H9 (cell line): ENCODE measurements at regions not wholly inside any gene's neighbourhood (a gene's known extent, or its start where the extent isn't known, plus 50 kb on each side); places are given as distances from the start of the nearest gene placed in this dataset.

Experiments
- DNase-seq: peaks from one replicate; pipeline ENCODE4 v3.0.0-alpha.2; 2017
- H2AFZ ChIP-seq: one replicate; pipeline ENCODE4 v1.6.1; 2013; ENCODE audit warnings: mild to moderate bottlenecking, low read length, control low read depth, moderate library complexity
- H2AK5ac ChIP-seq: 2 replicates; pipeline ENCODE4 v1.6.1; 2013; ENCODE audit warnings: low read length, control low read depth, mixed read lengths; ENCODE audit not compliant: insufficient read length
- H2BK120ac ChIP-seq: one replicate; pipeline ENCODE4 v1.6.1; 2013; ENCODE audit warnings: low read depth, mild to moderate bottlenecking, low read length, control low read depth, inconsistent platforms; ENCODE audit not compliant: poor library complexity, severe bottlenecking
- H2BK12ac ChIP-seq: 2 replicates; pipeline ENCODE4 v1.6.1; 2013; ENCODE audit warnings: low read length, control low read depth, mixed read lengths, low read depth; ENCODE audit not compliant: insufficient read length
- H2BK15ac ChIP-seq: 2 replicates; pipeline ENCODE4 v1.6.1; 2013; ENCODE audit warnings: low read depth, low read length, control low read depth
- H2BK20ac ChIP-seq: one replicate; pipeline ENCODE4 v1.6.1; 2013; ENCODE audit warnings: low read depth, mild to moderate bottlenecking, low read length, control low read depth, inconsistent platforms; ENCODE audit not compliant: poor library complexity, severe bottlenecking
- H2BK5ac ChIP-seq: 2 replicates; pipeline ENCODE4 v1.6.1; 2013; ENCODE audit warnings: low read length, control low read depth, mixed read lengths; ENCODE audit not compliant: insufficient read length
- H3K14ac ChIP-seq: 2 replicates; pipeline ENCODE4 v1.6.1; 2013; ENCODE audit warnings: low read length, control low read depth; ENCODE audit not compliant: insufficient read depth
- H3K18ac ChIP-seq: 2 replicates; pipeline ENCODE4 v1.6.1; 2013; ENCODE audit warnings: low read depth, mild to moderate bottlenecking, mixed read lengths, low read length, control low read depth; ENCODE audit not compliant: insufficient read length
- H3K23ac ChIP-seq: 2 replicates; pipeline ENCODE4 v1.6.1; 2013; ENCODE audit warnings: low read length, control low read depth, mixed read lengths, low read depth; ENCODE audit not compliant: insufficient read length
- H3K23me2 ChIP-seq: 2 replicates; pipeline ENCODE4 v1.6.1; 2013; ENCODE audit warnings: low read depth, mild to moderate bottlenecking, mixed read lengths, low read length, control low read depth; ENCODE audit not compliant: insufficient read length, poor library complexity, severe bottlenecking
- H3K27ac ChIP-seq: 2 replicates; pipeline ENCODE4 v1.5.1; 2013; ENCODE audit warnings: low read length, control low read depth, mixed read lengths, low read depth; ENCODE audit not compliant: insufficient read length
- H3K27me3 ChIP-seq: 2 replicates; pipeline ENCODE4 v1.6.1; 2013; ENCODE audit warnings: low read length, control low read depth, inconsistent platforms; ENCODE audit not compliant: insufficient read depth
- H3K4ac ChIP-seq: 2 replicates; pipeline ENCODE4 v1.6.1; 2013; ENCODE audit warnings: low read depth, mild to moderate bottlenecking, control low read depth, inconsistent platforms, low read length, moderate library complexity
- H3K4me1 ChIP-seq: 2 replicates; pipeline ENCODE4 v1.6.1; 2013; ENCODE audit warnings: low read length, control low read depth, inconsistent platforms; ENCODE audit not compliant: insufficient read depth
- H3K4me2 ChIP-seq: 2 replicates; pipeline ENCODE4 v1.6.1; 2013; ENCODE audit warnings: low read length, control low read depth, mixed read lengths; ENCODE audit not compliant: insufficient read length, insufficient read depth
- H3K56ac ChIP-seq: 2 replicates; pipeline ENCODE4 v1.6.1; 2013; ENCODE audit warnings: low read depth, mild to moderate bottlenecking, mixed read lengths, low read length, control low read depth; ENCODE audit not compliant: insufficient read length
- H3K79me1 ChIP-seq: 2 replicates; pipeline ENCODE4 v1.6.1; 2013; ENCODE audit warnings: low read depth, mild to moderate bottlenecking, moderate library complexity, low read length, control low read depth, inconsistent platforms; ENCODE audit not compliant: insufficient read depth, poor library complexity, severe bottlenecking
- H3K79me2 ChIP-seq: 2 replicates; pipeline ENCODE4 v1.6.1; 2013; ENCODE audit warnings: low read length, control low read depth, inconsistent platforms; ENCODE audit not compliant: insufficient read depth
- H3K9ac ChIP-seq: 2 replicates; pipeline ENCODE4 v1.6.1; 2013; ENCODE audit warnings: low read length, control low read depth, mixed read lengths; ENCODE audit not compliant: insufficient read length; ENCODE audit errors: extremely low read depth
- H3K9me3 ChIP-seq: one replicate; pipeline ENCODE4 v1.6.1; 2013; ENCODE audit warnings: low read depth, low read length, inconsistent platforms; ENCODE audit not compliant: control insufficient read depth
- H3T11ph ChIP-seq: one replicate; pipeline ENCODE4 v1.6.1; 2013; ENCODE audit warnings: mild to moderate bottlenecking, low read length, control low read depth, inconsistent platforms
- H4K20me1 ChIP-seq: one replicate; pipeline ENCODE4 v1.6.1; 2013; ENCODE audit not compliant: control insufficient read depth, insufficient read length, insufficient read depth
- H4K5ac ChIP-seq: 2 replicates; pipeline ENCODE4 v1.6.1; 2013; ENCODE audit warnings: low read depth, mild to moderate bottlenecking, mixed read lengths, low read length, control low read depth; ENCODE audit not compliant: insufficient read length
- H4K8ac ChIP-seq: replicated peaks from 2 replicates; pipeline ENCODE4 v1.6.1; 2013; ENCODE audit warnings: low read length, control low read depth, mixed read lengths, low read depth; ENCODE audit not compliant: insufficient read length
- H4K91ac ChIP-seq: 2 replicates; pipeline ENCODE4 v1.6.1; 2013; ENCODE audit warnings: low read depth, mild to moderate bottlenecking, moderate library complexity, mixed read lengths, low read length, control low read depth; ENCODE audit not compliant: insufficient read length
- H3K27ac Mint-ChIP-seq, 3 experiments: 2 replicates in 2 of 3; 3 replicates in 1 of 3; pipeline ENCODE4 v1.8.0; 2020 to 2021; ENCODE audit warnings: mixed read lengths in 3 of 3, mild to moderate bottlenecking in 1 of 3, moderate library complexity in 1 of 3
- H3K27me3 Mint-ChIP-seq: 2 replicates; pipeline ENCODE4 v1.8.0; 2021; ENCODE audit warnings: low read depth, mild to moderate bottlenecking, moderate library complexity, mixed read lengths
- H3K36me3 Mint-ChIP-seq, 3 experiments: 2 replicates in 2 of 3; 3 replicates in 1 of 3; pipeline ENCODE4 v1.8.0; 2020 to 2021; ENCODE audit warnings: low read depth in 3 of 3, mixed read lengths in 3 of 3; ENCODE audit not compliant: insufficient read depth in 1 of 3
- H3K4me1 Mint-ChIP-seq, 2 experiments: 2 replicates each; pipeline ENCODE4 v1.8.0; 2020; ENCODE audit warnings: mixed read lengths in 2 of 2
- H3K4me3 Mint-ChIP-seq, 2 experiments: 2 replicates in 1 of 2; 3 replicates in 1 of 2; pipeline ENCODE4 v1.8.0; 2020 to 2021; ENCODE audit warnings: mild to moderate bottlenecking in 2 of 2, mixed read lengths in 2 of 2, moderate library complexity in 1 of 2
- H3K9me3 Mint-ChIP-seq, 2 experiments: 2 replicates in 1 of 2; 3 replicates in 1 of 2; pipeline ENCODE4 v1.8.0; 2020; ENCODE audit warnings: mild to moderate bottlenecking in 2 of 2, mixed read lengths in 2 of 2, moderate library complexity in 1 of 2
- CTCF ChIP-seq: fragments of 200-600 bp; sonication (generic); conservative IDR thresholded peaks from 3 replicates; pipeline ENCODE4 v1.8.0; 2021; ENCODE audit warnings: antibody characterized with exemption, mild to moderate bottlenecking
- WGBS: extraction: QIAGEN DNeasy Blood & Tissue Kit; methylation state at CpG from one replicate; pipeline ENCODE4 v1.1.7; 2013; ENCODE audit warnings: missing lambda C conversion rate, low lambda C conversion rate, mixed read lengths; ENCODE audit not compliant: insufficient read length; ENCODE audit errors: extremely low coverage; 5-methylcytosine and 5-hydroxymethylcytosine counted together

GRCh38 chr18:6650747-6651146 is 78.8 kb upstream of the ARHGAP28 start:
- Mint-ChIP-seq H3K4me1 (peaks cover 13 to 22% of the 10 kb centered on the region in 2 experiments), H3K4me3 (no peak overlapping the region), H3K27ac (no peak overlapping the region), H3K9me3 (no peaks in the 10 kb centered on the region), H3K27me3 (peaks cover 3% of the 10 kb centered on the region; the same call in 1 of the 2 replicates), H3K36me3 (no peaks in the 10 kb centered on the region)
- Histone ChIP-seq H3K14ac (no peak overlapping the region), H4K20me1 (no peaks in the 10 kb centered on the region), H2BK5ac (no peak overlapping the region), H3K23ac (no peak overlapping the region), H3K27me3 (no peaks in the 10 kb centered on the region), H3K4me2 (no peak overlapping the region), H3K56ac (no peak overlapping the region), H2BK20ac (no peak overlapping the region), H3K79me1 (no peaks in the 10 kb centered on the region), H2BK15ac (no peak overlapping the region), H4K91ac (no peak overlapping the region), H4K8ac (no peak overlapping the region), H3K9ac (no peak overlapping the region), H3K4ac (no peak overlapping the region), H3T11ph (no peak overlapping the region), H3K4me1 (no peaks in the 10 kb centered on the region; the same call in 1 of the 2 replicates), H3K9me3 (no peaks in the 10 kb centered on the region), H3K23me2 (no peaks in the 10 kb centered on the region), H2BK12ac (no peak overlapping the region), H3K79me2 (no peaks in the 10 kb centered on the region), H4K5ac (no peak overlapping the region), H2AFZ (no peak overlapping the region), H3K18ac (no peak overlapping the region), H3K27ac (no peak overlapping the region), H2AK5ac (no peak overlapping the region), H2BK120ac (no peak overlapping the region)
- TF ChIP-seq CTCF = no peak
- DNase-seq = no peak
- whole genome bisulfite sequencing = no CpG with 5 or more reads among the region's 6 CpGs
